ENCODE measurements at regions not wholly inside any gene's neighbourhood (a gene's known extent, or its start where the extent isn't known, plus 50 kb on each side); places are given as distances from the start of the nearest gene placed in this dataset.
"Not testable (repeated sequence)": the region's sequence is repeated elsewhere in the genome, so short reads cannot be mapped to it uniquely, and the experiment has no call there.

DNA sequence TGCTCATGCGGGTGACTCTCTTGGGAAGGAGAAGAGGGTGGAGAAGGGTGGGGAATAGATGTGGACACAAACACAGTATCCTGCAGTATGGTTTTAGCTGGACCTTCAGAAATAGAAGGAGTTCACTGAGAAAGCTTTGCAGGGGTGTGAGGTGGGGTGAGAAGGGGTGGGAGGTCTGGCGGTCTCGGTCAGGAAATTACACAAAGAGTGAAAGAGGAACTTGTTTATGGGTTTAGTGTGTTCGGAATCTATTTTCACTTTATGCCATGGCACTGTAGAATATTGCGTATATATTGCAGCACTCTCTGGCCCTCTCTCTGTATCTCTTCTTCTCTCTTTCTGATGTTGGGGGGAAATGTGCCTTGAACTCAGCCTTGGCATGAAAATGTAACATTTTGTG is 148.2 kb upstream of the GOT2 start:
- Histone ChIP-seq H3K36me3 (no peaks in the 10 kb centered on the region), H3K4me3 (no peak overlapping the region), H3K27me3 (no peaks in the 10 kb centered on the region), H3K4me1 (no peaks in the 10 kb centered on the region), H3K9me3 (no peaks in the 10 kb centered on the region), H3K27ac (no peak overlapping the region)
- intact Hi-C loops (cut with DNase I; ENCODE audit: low total_unique reads) = no loop called here
- TF ChIP-seq, protein P1, sequence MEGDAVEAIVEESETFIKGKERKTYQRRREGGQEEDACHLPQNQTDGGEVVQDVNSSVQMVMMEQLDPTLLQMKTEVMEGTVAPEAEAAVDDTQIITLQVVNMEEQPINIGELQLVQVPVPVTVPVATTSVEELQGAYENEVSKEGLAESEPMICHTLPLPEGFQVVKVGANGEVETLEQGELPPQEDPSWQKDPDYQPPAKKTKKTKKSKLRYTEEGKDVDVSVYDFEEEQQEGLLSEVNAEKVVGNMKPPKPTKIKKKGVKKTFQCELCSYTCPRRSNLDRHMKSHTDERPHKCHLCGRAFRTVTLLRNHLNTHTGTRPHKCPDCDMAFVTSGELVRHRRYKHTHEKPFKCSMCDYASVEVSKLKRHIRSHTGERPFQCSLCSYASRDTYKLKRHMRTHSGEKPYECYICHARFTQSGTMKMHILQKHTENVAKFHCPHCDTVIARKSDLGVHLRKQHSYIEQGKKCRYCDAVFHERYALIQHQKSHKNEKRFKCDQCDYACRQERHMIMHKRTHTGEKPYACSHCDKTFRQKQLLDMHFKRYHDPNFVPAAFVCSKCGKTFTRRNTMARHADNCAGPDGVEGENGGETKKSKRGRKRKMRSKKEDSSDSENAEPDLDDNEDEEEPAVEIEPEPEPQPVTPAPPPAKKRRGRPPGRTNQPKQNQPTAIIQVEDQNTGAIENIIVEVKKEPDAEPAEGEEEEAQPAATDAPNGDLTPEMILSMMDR (IDR thresholded peaks at IDR 0.05) = no peak
- no peak for TF ChIP-seq POLR2A (IDR thresholded peaks at IDR 0.05)
- DNase-seq = no peak

DNA sequence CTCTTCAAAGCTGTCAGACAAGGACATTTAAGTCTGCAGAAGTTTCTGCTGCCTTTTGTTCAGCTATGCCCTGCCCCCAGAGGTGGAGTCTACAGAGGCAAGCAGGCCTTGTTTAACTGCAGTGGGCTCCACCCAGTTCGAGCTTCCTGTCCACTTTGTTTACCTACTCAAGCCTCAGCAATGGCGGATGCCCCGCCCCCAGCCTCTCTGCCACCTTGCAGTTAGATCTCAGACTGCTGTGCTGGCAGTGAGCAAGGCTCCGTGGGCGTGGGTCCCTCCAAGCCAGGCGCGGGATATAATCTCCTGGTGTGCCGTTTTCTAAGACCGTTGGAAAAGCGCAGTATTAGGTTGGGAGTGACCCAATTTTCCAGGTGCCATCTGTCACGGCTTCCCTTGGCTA is 144.5 kb upstream of the GOT2 start:
- H3K4me1 ChIP-seq; H3K9me3 ChIP-seq; intact Hi-C loops (cut with DNase I; ENCODE audit: low total_unique reads); DNase-seq; H3K36me3 ChIP-seq; H3K27me3 ChIP-seq; H3K27ac ChIP-seq; H3K4me3 ChIP-seq: not testable (repeated sequence)

DNA sequence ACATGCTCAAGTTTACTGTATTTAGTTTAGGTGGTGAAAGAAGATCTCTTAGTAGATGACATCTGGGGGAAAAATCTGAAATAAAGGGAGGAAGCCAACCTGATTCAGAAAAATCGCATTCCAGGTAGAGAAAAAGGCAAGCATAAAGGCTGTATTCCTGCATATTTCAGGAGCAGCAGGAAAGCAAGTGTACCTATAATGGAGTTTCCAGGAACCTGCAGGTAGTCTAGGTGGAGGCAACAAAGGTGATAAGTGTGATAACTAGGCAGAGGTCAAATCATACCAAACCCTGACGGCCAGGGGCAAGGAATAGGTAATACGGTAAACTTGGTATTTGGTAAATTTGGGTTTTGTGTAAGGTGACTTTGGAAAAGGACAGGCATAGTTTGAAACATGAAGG is 132.8 kb upstream of the GOT2 start:
- DNase-seq = no peak
- Histone ChIP-seq H3K4me1 (no peaks in the 10 kb centered on the region), H3K27me3 (no peaks in the 10 kb centered on the region), H3K4me3 (no peak overlapping the region), H3K27ac (no peak overlapping the region), H3K36me3 (no peaks in the 10 kb centered on the region), H3K9me3 (no peaks in the 10 kb centered on the region)
- intact Hi-C loops (cut with DNase I; ENCODE audit: low total_unique reads) = no loop called here
- TF ChIP-seq, protein P1 (IDR thresholded peaks at IDR 0.05) = no peak
- TF ChIP-seq POLR2A (IDR thresholded peaks at IDR 0.05) = no peak

DNA sequence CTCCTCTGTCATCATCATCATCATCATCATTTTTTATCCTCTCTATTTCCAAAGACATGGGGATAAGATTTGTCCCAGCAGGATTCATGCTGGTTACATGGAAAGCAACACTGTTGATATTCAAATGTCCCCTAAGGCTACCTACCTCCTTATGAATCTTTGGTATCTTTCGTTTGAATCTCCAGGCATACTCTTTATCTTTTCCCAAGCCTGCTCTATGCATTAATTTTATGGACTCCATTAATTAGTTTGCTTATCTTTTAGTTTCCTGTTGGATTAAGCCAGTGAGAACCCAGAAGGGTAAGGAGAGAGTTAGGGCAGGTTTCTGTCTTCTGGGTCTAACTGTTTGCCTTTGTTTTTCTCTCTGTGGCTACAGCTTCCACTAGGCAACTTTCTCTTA is 129.6 kb upstream of the GOT2 start:
- Histone ChIP-seq H3K36me3 (no peaks in the 10 kb centered on the region), H3K27ac (no peak overlapping the region), H3K9me3 (no peaks in the 10 kb centered on the region), H3K4me3 (no peak overlapping the region), H3K4me1 (no peaks in the 10 kb centered on the region), H3K27me3 (no peaks in the 10 kb centered on the region)
- intact Hi-C loops (cut with DNase I; ENCODE audit: low total_unique reads) = no loop called here
- TF ChIP-seq, protein P1 (IDR thresholded peaks at IDR 0.05) = no peak
- TF ChIP-seq POLR2A (IDR thresholded peaks at IDR 0.05) = no peak
- DNase-seq = no peak

DNA sequence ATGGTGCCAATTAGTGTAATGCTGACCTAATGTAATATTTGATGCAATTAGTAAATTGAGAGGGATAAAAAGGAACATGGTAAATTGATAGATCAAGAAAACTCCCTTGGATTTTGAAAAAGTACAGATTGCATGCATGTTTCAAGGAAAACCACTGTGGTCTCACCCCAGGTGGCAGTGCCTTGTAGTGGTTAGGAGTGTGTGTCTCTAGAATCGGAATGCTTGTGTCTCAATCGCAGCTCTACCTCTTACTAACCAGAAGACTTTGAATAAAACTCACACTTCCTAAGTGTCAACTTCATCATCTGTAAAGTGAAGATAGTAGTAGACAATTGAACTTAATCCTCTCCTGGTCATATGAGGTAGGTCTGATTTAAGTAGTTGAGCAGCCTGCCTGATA is 128.9 kb upstream of the GOT2 start:
- Histone ChIP-seq H3K27ac (no peak overlapping the region), H3K9me3 (no peaks in the 10 kb centered on the region), H3K4me3 (no peak overlapping the region), H3K36me3 (no peaks in the 10 kb centered on the region), H3K4me1 (no peaks in the 10 kb centered on the region), H3K27me3 (no peaks in the 10 kb centered on the region)
- no peak for DNase-seq
- intact Hi-C loops (cut with DNase I; ENCODE audit: low total_unique reads) = no loop called here
- TF ChIP-seq POLR2A (IDR thresholded peaks at IDR 0.05) = no peak
- TF ChIP-seq, protein P1 (IDR thresholded peaks at IDR 0.05) = no peak

DNA sequence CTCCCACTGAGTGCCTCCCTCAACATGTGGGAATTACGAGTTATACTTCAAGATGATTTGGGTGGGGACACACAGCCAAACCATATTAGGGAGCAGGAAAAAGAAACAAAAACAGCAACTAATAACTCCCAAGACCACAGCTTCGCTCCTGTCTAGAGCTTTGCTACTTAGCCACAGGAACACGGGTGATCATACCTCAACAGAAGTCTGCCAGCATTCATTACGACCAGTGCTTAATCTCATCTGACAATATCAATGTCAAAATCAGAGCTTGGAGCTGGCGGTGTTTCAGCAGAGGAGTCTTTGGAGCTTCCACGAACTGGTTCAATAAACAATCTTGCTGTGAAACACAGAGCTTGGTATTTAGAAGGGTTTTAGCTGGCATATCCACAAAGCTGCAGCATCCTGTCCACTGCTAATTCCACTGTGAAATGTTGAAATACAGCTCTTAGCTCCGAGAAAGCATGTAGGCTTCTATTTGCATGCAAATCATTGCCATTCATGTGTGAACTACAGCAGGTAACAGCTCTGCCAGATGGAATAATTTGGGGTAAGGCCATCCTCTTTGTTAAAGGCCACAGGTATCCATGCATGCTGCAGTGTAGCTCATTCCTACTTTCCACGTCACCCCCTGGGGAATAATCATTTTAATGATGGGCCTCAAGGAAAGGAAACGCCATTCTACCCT is 128.4 kb upstream of the GOT2 start:
- no peaks in the 10 kb centered on the region for H3K9me3 ChIP-seq
- H3K27ac ChIP-seq = peak overlapping the region in 1 of 2 donors; percentile 26
- no peaks in the 10 kb centered on the region for H3K36me3 ChIP-seq
- no peaks in the 10 kb centered on the region for H3K27me3 ChIP-seq
- no peak for DNase-seq
- intact Hi-C loops (cut with DNase I; ENCODE audit: low total_unique reads) = no loop called here
- no peak for TF ChIP-seq POLR2A (IDR thresholded peaks at IDR 0.05)
- TF ChIP-seq, protein P1 (IDR thresholded peaks at IDR 0.05) = no peak
- H3K4me3 ChIP-seq = no peak overlapping the region
- no peaks in the 10 kb centered on the region for H3K4me1 ChIP-seq

Data from uterus (tissue), 3 donors.